GM23338 (cell line): ENCODE measurements at regions not wholly inside any gene's neighbourhood (a gene's known extent, or its start where the extent isn't known, plus 50 kb on each side); places are given as distances from the start of the nearest gene placed in this dataset.

ENCODE experiments used
- ATAC-seq: fragments of 200-7000 bp; cut with Tn5 transposase; 3 replicates; pipeline ENCODE4 v1.9.1; 2020
- DNase-seq: peaks from one replicate; pipeline ENCODE4 v3.0.0-alpha.2; 2015; ENCODE audit warnings: low spot score
- H2AFZ ChIP-seq: fragments of 200-600 bp; sonication (generic); 2 replicates; pipeline ENCODE4 v1.8.0; 2016; ENCODE audit warnings: antibody characterized with exemption, mild to moderate bottlenecking, moderate library complexity
- H3F3A ChIP-seq: fragments of 200-600 bp; sonication (generic); replicated peaks from 2 replicates; pipeline ENCODE4 v1.8.0; 2017; ENCODE audit warnings: antibody characterized with exemption, mixed run types, low read depth
- H3K27ac ChIP-seq: fragments of 200-600 bp; sonication (generic); 2 replicates; pipeline ENCODE4 v1.6.1; 2016; ENCODE audit warnings: low read depth
- H3K27me3 ChIP-seq: fragments of 200-600 bp; sonication (generic); 2 replicates; pipeline ENCODE4 v1.8.0; 2016; ENCODE audit warnings: mild to moderate bottlenecking, mixed run types, moderate library complexity; ENCODE audit not compliant: insufficient read depth
- H3K36me3 ChIP-seq: fragments of 200-600 bp; sonication (generic); 2 replicates; pipeline ENCODE4 v1.8.0; 2016; ENCODE audit warnings: mild to moderate bottlenecking; ENCODE audit not compliant: insufficient read depth
- H3K4me1 ChIP-seq: fragments of 200-600 bp; sonication (generic); 2 replicates; pipeline ENCODE4 v1.8.0; 2016; ENCODE audit warnings: mild to moderate bottlenecking, moderate library complexity; ENCODE audit not compliant: insufficient read depth
- H3K4me2 ChIP-seq: fragments of 200-600 bp; sonication (generic); 2 replicates; pipeline ENCODE4 v1.7.1; 2017; ENCODE audit warnings: mixed run types
- H3K4me3 ChIP-seq: fragments of 200-600 bp; sonication (generic); 2 replicates; pipeline ENCODE4 v1.6.1; 2016; ENCODE audit warnings: mixed run types
- H3K79me2 ChIP-seq: fragments of 200-600 bp; sonication (generic); replicated peaks from 2 replicates; pipeline ENCODE4 v1.8.0; 2017; ENCODE audit warnings: mild to moderate bottlenecking; ENCODE audit not compliant: insufficient read depth
- H3K9me2 ChIP-seq: fragments of 200-600 bp; sonication (generic); 2 replicates; pipeline ENCODE4 v1.8.0; 2017; ENCODE audit not compliant: insufficient read depth
- H4K20me1 ChIP-seq: fragments of 200-600 bp; sonication (generic); replicated peaks from 2 replicates; pipeline ENCODE4 v1.8.0; 2017; ENCODE audit warnings: mild to moderate bottlenecking; ENCODE audit not compliant: insufficient read depth
- H3K27ac Mint-ChIP-seq: 2 replicates; pipeline ENCODE4 v1.8.0; 2020; ENCODE audit warnings: inconsistent platforms, mild to moderate bottlenecking, moderate library complexity, mixed read lengths
- H3K27me3 Mint-ChIP-seq: 3 replicates; pipeline ENCODE4 v1.8.0; 2022; ENCODE audit warnings: low read depth, mild to moderate bottlenecking, moderate library complexity, mixed read lengths, inconsistent platforms; ENCODE audit not compliant: insufficient read depth, poor library complexity
- H3K36me3 Mint-ChIP-seq: 3 replicates; pipeline ENCODE4 v1.8.0; 2021; ENCODE audit warnings: low read depth, mild to moderate bottlenecking, inconsistent platforms, moderate library complexity, mixed read lengths
- H3K4me1 Mint-ChIP-seq: 3 replicates; pipeline ENCODE4 v1.8.0; 2020; ENCODE audit warnings: mild to moderate bottlenecking, inconsistent platforms, mixed read lengths
- H3K4me3 Mint-ChIP-seq: 3 replicates; pipeline ENCODE4 v1.8.0; 2021; ENCODE audit warnings: moderate library complexity, mild to moderate bottlenecking, inconsistent platforms, mixed read lengths
- H3K9me3 Mint-ChIP-seq: 3 replicates; pipeline ENCODE4 v1.8.0; 2020; ENCODE audit warnings: moderate library complexity, mild to moderate bottlenecking, inconsistent platforms, mixed read lengths
- EZH2phosphoT487 ChIP-seq: fragments of 200-600 bp; sonication (generic); IDR thresholded peaks from one replicate; pipeline ENCODE4 v1.8.1; 2018; ENCODE audit warnings: antibody characterized with exemption; ENCODE audit not compliant: unreplicated experiment
- JUNB ChIP-seq: IDR thresholded peaks from one replicate; pipeline ENCODE4 v1.6.1; 2016; ENCODE audit warnings: antibody characterized with exemption; ENCODE audit not compliant: unreplicated experiment
- NANOG ChIP-seq: IDR thresholded peaks from 2 replicates; pipeline ENCODE4 v1.6.1; 2016; ENCODE audit warnings: antibody characterized with exemption, borderline replicate concordance
- STAT1 ChIP-seq: IDR thresholded peaks from one replicate; pipeline ENCODE4 v1.6.1; 2016; ENCODE audit warnings: antibody characterized with exemption; ENCODE audit not compliant: unreplicated experiment
- ZNF114 ChIP-seq: fragments of 250-450 bp; sonication (Bioruptor Pico); IDR thresholded peaks from 2 replicates; pipeline ENCODE4 v1.5.0; 2020; ENCODE audit warnings: mild to moderate bottlenecking, moderate library complexity
- ZNF331 ChIP-seq: fragments of 250-450 bp; sonication (Bioruptor Pico); IDR thresholded peaks from 2 replicates; pipeline ENCODE4 v1.5.0; 2020; ENCODE audit warnings: low read depth, mild to moderate bottlenecking, moderate library complexity
- TF ChIP-seq, protein P1 (sequence below): fragments of 250-450 bp; sonication (Bioruptor Pico); IDR thresholded peaks from 2 replicates; pipeline ENCODE4 v1.5.0; 2020; ENCODE audit warnings: mild to moderate bottlenecking, moderate library complexity
- TF ChIP-seq, protein P2 (sequence below): IDR thresholded peaks from 2 replicates; pipeline ENCODE4 v1.6.1; 2016; ENCODE audit warnings: antibody characterized with exemption
- TF ChIP-seq, protein P3 (sequence below), 2 experiments: fragments of 200-600 bp in 1 of 2; sonication (generic) in 1 of 2; conservative IDR thresholded peaks; 2 replicates each; pipeline versions ENCODE4 v1.5.1 to v1.6.1; 2016 to 2017; ENCODE audit warnings: antibody characterized with exemption in 2 of 2, low read depth in 2 of 2, mild to moderate bottlenecking in 2 of 2, moderate library complexity in 1 of 2

DNA sequence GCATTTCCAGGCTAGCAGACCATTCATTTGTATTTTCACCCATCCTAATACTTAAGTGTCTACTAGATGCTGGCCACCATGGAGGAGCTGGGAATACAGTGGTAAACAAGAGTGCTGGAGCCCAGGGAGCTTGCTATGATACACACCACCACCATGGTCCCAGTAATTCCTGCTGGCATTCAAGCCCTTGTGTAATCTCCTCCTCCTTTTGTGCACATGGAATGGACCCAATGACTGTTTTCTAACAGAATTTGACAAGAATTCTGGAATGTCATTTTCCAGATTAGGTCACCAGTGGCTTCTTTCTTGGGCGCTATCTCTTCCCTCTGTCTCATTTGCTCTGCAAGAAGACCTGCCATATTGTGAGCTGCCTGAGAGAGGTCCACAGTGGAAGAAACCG is 552.0 kb downstream of the C6orf118 start:
- Histone ChIP-seq H3K79me2 (no peaks in the 10 kb centered on the region), H3K4me1 (no peaks in the 10 kb centered on the region), H3F3A (no peaks in the 10 kb centered on the region), H3K4me2 (no peak overlapping the region), H3K36me3 (no peaks in the 10 kb centered on the region; the same call in 1 of the 2 replicates), H3K27ac (no peak overlapping the region), H3K9me2 (peaks cover 2% of the 10 kb centered on the region; the same call in 1 of the 2 replicates), H2AFZ (no peak overlapping the region), H4K20me1 (no peaks in the 10 kb centered on the region), H3K4me3 (no peak overlapping the region), H3K27me3 (no peaks in the 10 kb centered on the region)
- Mint-ChIP-seq H3K27ac (no peak overlapping the region), H3K36me3 (peaks cover 11% of the 10 kb centered on the region), H3K4me3 (no peak overlapping the region), H3K27me3 (no peaks in the 10 kb centered on the region), H3K9me3 (no peaks in the 10 kb centered on the region), H3K4me1 (peaks cover 12% of the 10 kb centered on the region)
- TF ChIP-seq EZH2phosphoT487 (no peak), NANOG (no peak), ZNF114 (CRISPR knock-in tag) (no peak), JUNB (no peak), STAT1 (no peak), ZNF331 (CRISPR knock-in tag) (no peak)
- TF ChIP-seq, protein P1, sequence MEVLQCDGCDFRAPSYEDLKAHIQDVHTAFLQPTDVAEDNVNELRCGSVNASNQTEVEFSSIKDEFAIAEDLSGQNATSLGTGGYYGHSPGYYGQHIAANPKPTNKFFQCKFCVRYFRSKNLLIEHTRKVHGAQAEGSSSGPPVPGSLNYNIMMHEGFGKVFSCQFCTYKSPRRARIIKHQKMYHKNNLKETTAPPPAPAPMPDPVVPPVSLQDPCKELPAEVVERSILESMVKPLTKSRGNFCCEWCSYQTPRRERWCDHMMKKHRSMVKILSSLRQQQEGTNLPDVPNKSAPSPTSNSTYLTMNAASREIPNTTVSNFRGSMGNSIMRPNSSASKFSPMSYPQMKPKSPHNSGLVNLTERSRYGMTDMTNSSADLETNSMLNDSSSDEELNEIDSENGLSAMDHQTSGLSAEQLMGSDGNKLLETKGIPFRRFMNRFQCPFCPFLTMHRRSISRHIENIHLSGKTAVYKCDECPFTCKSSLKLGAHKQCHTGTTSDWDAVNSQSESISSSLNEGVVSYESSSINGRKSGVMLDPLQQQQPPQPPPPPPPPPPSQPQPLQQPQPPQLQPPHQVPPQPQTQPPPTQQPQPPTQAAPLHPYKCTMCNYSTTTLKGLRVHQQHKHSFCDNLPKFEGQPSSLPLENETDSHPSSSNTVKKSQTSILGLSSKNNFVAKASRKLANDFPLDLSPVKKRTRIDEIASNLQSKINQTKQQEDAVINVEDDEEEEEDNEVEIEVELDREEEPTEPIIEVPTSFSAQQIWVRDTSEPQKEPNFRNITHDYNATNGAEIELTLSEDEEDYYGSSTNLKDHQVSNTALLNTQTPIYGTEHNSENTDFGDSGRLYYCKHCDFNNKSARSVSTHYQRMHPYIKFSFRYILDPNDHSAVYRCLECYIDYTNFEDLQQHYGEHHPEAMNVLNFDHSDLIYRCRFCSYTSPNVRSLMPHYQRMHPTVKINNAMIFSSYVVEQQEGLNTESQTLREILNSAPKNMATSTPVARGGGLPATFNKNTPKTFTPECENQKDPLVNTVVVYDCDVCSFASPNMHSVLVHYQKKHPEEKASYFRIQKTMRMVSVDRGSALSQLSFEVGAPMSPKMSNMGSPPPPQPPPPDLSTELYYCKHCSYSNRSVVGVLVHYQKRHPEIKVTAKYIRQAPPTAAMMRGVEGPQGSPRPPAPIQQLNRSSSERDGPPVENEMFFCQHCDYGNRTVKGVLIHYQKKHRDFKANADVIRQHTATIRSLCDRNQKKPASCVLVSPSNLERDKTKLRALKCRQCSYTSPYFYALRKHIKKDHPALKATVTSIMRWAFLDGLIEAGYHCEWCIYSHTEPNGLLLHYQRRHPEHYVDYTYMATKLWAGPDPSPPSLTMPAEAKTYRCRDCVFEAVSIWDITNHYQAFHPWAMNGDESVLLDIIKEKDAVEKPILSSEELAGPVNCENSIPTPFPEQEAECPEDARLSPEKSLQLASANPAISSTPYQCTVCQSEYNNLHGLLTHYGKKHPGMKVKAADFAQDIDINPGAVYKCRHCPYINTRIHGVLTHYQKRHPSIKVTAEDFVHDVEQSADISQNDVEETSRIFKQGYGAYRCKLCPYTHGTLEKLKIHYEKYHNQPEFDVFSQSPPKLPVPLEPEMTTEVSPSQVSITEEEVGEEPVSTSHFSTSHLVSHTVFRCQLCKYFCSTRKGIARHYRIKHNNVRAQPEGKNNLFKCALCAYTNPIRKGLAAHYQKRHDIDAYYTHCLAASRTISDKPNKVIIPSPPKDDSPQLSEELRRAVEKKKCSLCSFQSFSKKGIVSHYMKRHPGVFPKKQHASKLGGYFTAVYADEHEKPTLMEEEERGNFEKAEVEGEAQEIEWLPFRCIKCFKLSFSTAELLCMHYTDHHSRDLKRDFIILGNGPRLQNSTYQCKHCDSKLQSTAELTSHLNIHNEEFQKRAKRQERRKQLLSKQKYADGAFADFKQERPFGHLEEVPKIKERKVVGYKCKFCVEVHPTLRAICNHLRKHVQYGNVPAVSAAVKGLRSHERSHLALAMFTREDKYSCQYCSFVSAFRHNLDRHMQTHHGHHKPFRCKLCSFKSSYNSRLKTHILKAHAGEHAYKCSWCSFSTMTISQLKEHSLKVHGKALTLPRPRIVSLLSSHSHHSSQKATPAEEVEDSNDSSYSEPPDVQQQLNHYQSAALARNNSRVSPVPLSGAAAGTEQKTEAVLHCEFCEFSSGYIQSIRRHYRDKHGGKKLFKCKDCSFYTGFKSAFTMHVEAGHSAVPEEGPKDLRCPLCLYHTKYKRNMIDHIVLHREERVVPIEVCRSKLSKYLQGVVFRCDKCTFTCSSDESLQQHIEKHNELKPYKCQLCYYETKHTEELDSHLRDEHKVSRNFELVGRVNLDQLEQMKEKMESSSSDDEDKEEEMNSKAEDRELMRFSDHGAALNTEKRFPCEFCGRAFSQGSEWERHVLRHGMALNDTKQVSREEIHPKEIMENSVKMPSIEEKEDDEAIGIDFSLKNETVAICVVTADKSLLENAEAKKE (CRISPR knock-in tag) = no peak
- TF ChIP-seq, protein P2, sequence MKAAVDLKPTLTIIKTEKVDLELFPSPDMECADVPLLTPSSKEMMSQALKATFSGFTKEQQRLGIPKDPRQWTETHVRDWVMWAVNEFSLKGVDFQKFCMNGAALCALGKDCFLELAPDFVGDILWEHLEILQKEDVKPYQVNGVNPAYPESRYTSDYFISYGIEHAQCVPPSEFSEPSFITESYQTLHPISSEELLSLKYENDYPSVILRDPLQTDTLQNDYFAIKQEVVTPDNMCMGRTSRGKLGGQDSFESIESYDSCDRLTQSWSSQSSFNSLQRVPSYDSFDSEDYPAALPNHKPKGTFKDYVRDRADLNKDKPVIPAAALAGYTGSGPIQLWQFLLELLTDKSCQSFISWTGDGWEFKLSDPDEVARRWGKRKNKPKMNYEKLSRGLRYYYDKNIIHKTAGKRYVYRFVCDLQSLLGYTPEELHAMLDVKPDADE = no peak
- TF ChIP-seq, protein P3, sequence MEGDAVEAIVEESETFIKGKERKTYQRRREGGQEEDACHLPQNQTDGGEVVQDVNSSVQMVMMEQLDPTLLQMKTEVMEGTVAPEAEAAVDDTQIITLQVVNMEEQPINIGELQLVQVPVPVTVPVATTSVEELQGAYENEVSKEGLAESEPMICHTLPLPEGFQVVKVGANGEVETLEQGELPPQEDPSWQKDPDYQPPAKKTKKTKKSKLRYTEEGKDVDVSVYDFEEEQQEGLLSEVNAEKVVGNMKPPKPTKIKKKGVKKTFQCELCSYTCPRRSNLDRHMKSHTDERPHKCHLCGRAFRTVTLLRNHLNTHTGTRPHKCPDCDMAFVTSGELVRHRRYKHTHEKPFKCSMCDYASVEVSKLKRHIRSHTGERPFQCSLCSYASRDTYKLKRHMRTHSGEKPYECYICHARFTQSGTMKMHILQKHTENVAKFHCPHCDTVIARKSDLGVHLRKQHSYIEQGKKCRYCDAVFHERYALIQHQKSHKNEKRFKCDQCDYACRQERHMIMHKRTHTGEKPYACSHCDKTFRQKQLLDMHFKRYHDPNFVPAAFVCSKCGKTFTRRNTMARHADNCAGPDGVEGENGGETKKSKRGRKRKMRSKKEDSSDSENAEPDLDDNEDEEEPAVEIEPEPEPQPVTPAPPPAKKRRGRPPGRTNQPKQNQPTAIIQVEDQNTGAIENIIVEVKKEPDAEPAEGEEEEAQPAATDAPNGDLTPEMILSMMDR (conservative IDR thresholded peaks at IDR 0.05; ENCODE audit: low read depth in 2 of 2) = no peak
- no peak for ATAC-seq
- DNase-seq = no peak
